IPS DF 6.9 (cell line): ENCODE measurements at regions not wholly inside any gene's neighbourhood (a gene's known extent, or its start where the extent isn't known, plus 50 kb on each side); places are given as distances from the start of the nearest gene placed in this dataset.
"Not testable (repeated sequence)": the region's sequence is repeated elsewhere in the genome, so short reads cannot be mapped to it uniquely, and the experiment has no call there.

Experiments
- DNase-seq: peaks from one replicate; pipeline ENCODE4 v3.0.0-alpha.2; 2013; ENCODE audit warnings: low read depth, low spot score
- H3K27ac ChIP-seq: one replicate; pipeline ENCODE4 v1.5.1; 2013; ENCODE audit warnings: low read length, control low read depth
- H3K27me3 ChIP-seq: 2 replicates; pipeline ENCODE4 v1.6.1; 2013; ENCODE audit warnings: mild to moderate bottlenecking, low read length; ENCODE audit not compliant: control insufficient read depth, insufficient read depth
- H3K36me3 ChIP-seq: 2 replicates; pipeline ENCODE4 v1.6.1; 2013; ENCODE audit warnings: low read length; ENCODE audit not compliant: control insufficient read depth, insufficient read depth
- H3K4me1 ChIP-seq: 2 replicates; pipeline ENCODE4 v1.6.1; 2013; ENCODE audit warnings: low read length; ENCODE audit not compliant: control insufficient read depth, insufficient read depth
- H3K4me3 ChIP-seq: 2 replicates; pipeline ENCODE4 v1.5.1; 2013; ENCODE audit warnings: mild to moderate bottlenecking, low read length
- H3K9me3 ChIP-seq: 2 replicates; pipeline ENCODE4 v1.6.1; 2013; ENCODE audit warnings: low read length, inconsistent platforms; ENCODE audit not compliant: control insufficient read depth, insufficient read depth
- WGBS: extraction: QIAGEN DNeasy Blood & Tissue Kit; methylation state at CpG from one replicate; pipeline ENCODE4 v1.1.7; 2013; ENCODE audit warnings: mixed read lengths, missing lambda C conversion rate; ENCODE audit not compliant: insufficient read length, insufficient coverage; 5-methylcytosine and 5-hydroxymethylcytosine counted together

- Histone ChIP-seq H3K4me3 (no peak overlapping the region), H3K36me3 (no peaks in the 10 kb centered on the region), H3K27me3 (no peaks in the 10 kb centered on the region; the same call in 1 of the 2 replicates), H3K9me3 (no peaks in the 10 kb centered on the region), H3K27ac (no peak overlapping the region), H3K4me1 (peaks cover 5% of the 10 kb centered on the region)
- WGBS: no CpG with 5 or more reads among the region's 5 CpGs
- no peak for DNase-seq
Observed at GRCh38 chr11:69947059-69947792, 128.0 kb upstream of the FGF3 start.

- DNase-seq: no peak
- no CpG with 5 or more reads among the region's 12 CpGs for WGBS
- no peaks in the 10 kb centered on the region; the same call in 1 of the 2 replicates for H3K27me3 ChIP-seq
- H3K4me3 ChIP-seq: no peak overlapping the region
- H3K4me1 ChIP-seq: peaks cover 5% of the 10 kb centered on the region
- no peaks in the 10 kb centered on the region for H3K9me3 ChIP-seq
- H3K36me3 ChIP-seq: no peaks in the 10 kb centered on the region
- H3K27ac ChIP-seq: no peak overlapping the region
Observed at GRCh38 chr11:69947793-69948255, 128.6 kb upstream of the FGF3 start.

GRCh38 chr11:69948256-69949141 lies 129.3 kb upstream of the FGF3 start:
- Histone ChIP-seq H3K9me3 (no peaks in the 10 kb centered on the region), H3K4me1 (peaks cover 5% of the 10 kb centered on the region), H3K4me3 (no peak overlapping the region), H3K36me3 (no peaks in the 10 kb centered on the region), H3K27ac (no peak overlapping the region), H3K27me3 (no peaks in the 10 kb centered on the region; the same call in 1 of the 2 replicates)
- no CpG with 5 or more reads among the region's 24 CpGs for WGBS
- no peak for DNase-seq

GRCh38 chr11:69949327-69949726 lies 128.8 kb upstream of the ANO1 start:
- H3K9me3 ChIP-seq: no peaks in the 10 kb centered on the region
- H3K4me1 ChIP-seq: peaks cover 5% of the 10 kb centered on the region
- no peaks in the 10 kb centered on the region for H3K27me3 ChIP-seq
- H3K4me3 ChIP-seq: no peak overlapping the region
- no peaks in the 10 kb centered on the region for H3K36me3 ChIP-seq
- H3K27ac ChIP-seq: no peak overlapping the region
- no peak for DNase-seq
- WGBS: no CpG with 5 or more reads among the region's 6 CpGs

GRCh38 chr11:69950120-69950519 lies 128.0 kb upstream of the ANO1 start:
- WGBS: no CpG with 5 or more reads among the region's 8 CpGs
- Histone ChIP-seq H3K27me3 (no peaks in the 10 kb centered on the region), H3K36me3 (no peaks in the 10 kb centered on the region), H3K9me3 (no peaks in the 10 kb centered on the region), H3K27ac (no peak overlapping the region), H3K4me1 (peaks cover 5% of the 10 kb centered on the region), H3K4me3 (no peak overlapping the region)
- DNase-seq: peak; percentile 86

GRCh38 chr11:69950621-69951020 lies 127.5 kb upstream of the ANO1 start:
- peaks cover 5% of the 10 kb centered on the region for H3K4me1 ChIP-seq
- WGBS: no CpG with 5 or more reads among the region's 6 CpGs
- no peak overlapping the region for H3K27ac ChIP-seq
- H3K4me3 ChIP-seq: no peak overlapping the region
- DNase-seq: no peak
- no peaks in the 10 kb centered on the region for H3K27me3 ChIP-seq
- no peaks in the 10 kb centered on the region for H3K36me3 ChIP-seq
- no peaks in the 10 kb centered on the region for H3K9me3 ChIP-seq

GRCh38 chr11:69951821-69952220 lies 126.3 kb upstream of the ANO1 start:
- Histone ChIP-seq H3K27me3 (no peaks in the 10 kb centered on the region), H3K27ac (no peak overlapping the region), H3K4me3 (no peak overlapping the region), H3K4me1 (peaks cover 5% of the 10 kb centered on the region), H3K36me3 (no peaks in the 10 kb centered on the region), H3K9me3 (no peaks in the 10 kb centered on the region)
- WGBS: no CpG with 5 or more reads among the region's 8 CpGs
- DNase-seq: no peak

GRCh38 chr11:69952229-69952975 lies 125.7 kb upstream of the ANO1 start:
- H3K4me3 ChIP-seq, H3K4me1 ChIP-seq, H3K36me3 ChIP-seq, H3K9me3 ChIP-seq, H3K27ac ChIP-seq, DNase-seq, H3K27me3 ChIP-seq: not testable (repeated sequence)
- no CpG with 5 or more reads among the region's 18 CpGs for WGBS

- no peak for DNase-seq
- WGBS: no CpG with 5 or more reads among the region's 9 CpGs
- Histone ChIP-seq H3K4me1 (peaks cover 3% of the 10 kb centered on the region), H3K9me3 (no peaks in the 10 kb centered on the region), H3K4me3 (no peak overlapping the region), H3K27me3 (no peaks in the 10 kb centered on the region), H3K27ac (no peak overlapping the region), H3K36me3 (no peaks in the 10 kb centered on the region)
Observed at GRCh38 chr11:69953356-69953755, 124.8 kb upstream of the ANO1 start.

GRCh38 chr11:69954756-69955155 lies 123.4 kb upstream of the ANO1 start:
- H3K27ac ChIP-seq: no peak overlapping the region
- no peak for DNase-seq
- no peaks in the 10 kb centered on the region for H3K4me1 ChIP-seq
- no peaks in the 10 kb centered on the region for H3K36me3 ChIP-seq
- H3K4me3 ChIP-seq: no peak overlapping the region
- H3K9me3 ChIP-seq: no peaks in the 10 kb centered on the region
- H3K27me3 ChIP-seq: no peaks in the 10 kb centered on the region
- no CpG with 5 or more reads among the region's 12 CpGs for WGBS
